ENCODE measurements at regions not wholly inside any gene's neighbourhood (a gene's known extent, or its start where the extent isn't known, plus 50 kb on each side); places are given as distances from the start of the nearest gene placed in this dataset.
"Not testable (repeated sequence)": the region's sequence is repeated elsewhere in the genome, so short reads cannot be mapped to it uniquely, and the experiment has no call there.

DNA sequence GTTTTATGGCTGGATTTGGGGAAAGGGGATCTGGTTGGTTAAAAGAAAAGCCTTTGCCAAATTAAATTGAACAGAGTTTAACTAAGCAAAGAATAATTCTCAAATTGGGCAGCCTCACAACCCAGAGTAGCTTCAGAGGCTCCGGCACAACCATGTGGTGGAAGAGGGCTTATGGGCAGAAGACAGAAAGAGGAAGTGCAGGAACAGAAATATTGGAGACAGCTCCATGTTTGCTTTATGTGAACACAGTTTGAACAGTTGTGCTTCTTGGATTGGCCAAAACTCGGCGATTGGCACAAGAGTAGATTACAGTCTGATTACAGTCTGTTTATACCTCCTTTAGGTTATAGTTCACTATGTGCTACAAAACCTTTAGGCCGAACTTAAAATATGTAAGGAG is 562.7 kb downstream of the TRIML1 start:
- Histone ChIP-seq H3K27ac (no peak overlapping the region), H3K4me3 (no peak overlapping the region)

DNA sequence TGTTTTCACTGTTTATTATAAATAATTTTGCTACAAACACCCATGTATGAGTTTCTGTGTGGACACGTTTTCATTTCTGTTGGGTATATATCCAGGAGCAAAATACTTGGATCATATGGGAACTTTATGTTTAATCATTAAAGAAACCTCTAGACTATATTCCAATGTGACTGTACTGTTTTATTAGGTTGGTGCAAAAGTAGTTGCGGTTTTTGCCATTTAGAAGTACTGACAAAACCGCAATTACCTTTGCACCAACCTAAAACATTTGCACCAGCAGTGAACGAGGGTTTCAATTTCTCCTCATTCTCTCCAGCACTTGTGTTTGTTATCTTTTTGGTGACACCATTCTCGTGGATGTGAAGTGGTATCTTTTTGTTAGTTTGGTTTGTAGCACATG is 565.0 kb downstream of the TRIML1 start:
- no peak overlapping the region for H3K4me3 ChIP-seq
- H3K27ac ChIP-seq: no peak overlapping the region

DNA sequence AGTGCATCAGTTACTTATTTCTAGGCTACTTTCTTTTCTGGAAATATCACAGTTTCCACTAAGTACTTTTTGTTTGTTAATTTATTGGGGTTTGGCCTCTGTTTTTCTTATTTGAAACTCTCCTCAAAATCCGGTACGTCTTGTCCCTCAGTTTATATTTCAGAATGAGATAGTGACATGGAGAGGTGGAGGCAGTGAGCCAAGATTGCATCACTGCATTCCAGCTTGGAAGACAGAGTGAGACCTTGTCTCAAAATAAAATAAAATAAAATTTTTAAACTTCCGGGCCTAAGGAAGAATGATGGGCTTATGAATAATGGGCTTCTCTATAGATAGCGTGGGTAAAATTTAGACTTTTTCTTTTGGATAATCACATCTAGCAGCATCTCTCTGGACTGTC is 567.8 kb downstream of the TRIML1 start:
- Histone ChIP-seq H3K4me3 (no peak overlapping the region), H3K27ac (no peak overlapping the region)

DNA sequence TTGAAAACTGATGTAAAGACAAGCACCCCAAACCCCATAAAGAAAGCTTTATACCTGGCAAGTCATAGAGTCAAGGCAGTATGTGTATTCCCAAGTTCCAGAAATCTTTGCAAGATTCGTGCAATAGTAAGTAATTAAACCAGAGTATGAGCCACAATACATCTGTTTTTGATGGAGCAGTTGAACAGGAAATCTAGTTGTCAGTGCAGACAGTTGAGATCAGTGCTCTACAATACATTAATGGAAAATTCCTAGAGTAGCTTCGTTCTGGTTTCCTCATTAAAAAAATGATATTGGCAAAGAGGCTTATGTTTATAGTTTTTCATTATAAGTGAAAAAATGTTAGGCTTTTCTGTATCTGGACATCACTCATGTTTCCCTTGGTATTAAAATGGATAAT is 575.3 kb downstream of the TRIML1 start:
- Histone ChIP-seq H3K4me3 (no peak overlapping the region), H3K27ac (no peak overlapping the region)

DNA sequence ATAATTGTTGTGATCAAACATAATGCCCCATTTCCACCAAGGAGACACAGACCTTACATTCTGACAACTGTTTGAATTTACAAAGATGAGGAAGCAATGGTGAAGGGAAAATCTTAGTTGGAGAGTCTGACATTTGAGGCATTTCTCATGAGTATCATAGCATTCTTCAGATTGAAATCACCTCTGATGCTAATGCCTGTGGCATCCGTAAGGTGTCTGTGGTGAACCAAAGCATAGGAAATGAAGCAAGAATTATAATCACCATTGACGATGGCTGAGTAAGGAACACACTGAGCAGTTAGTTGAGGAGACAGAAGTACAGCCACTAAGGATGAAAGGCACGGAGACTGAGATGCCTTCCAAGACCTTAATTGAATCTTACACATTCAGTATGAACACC is 575.7 kb downstream of the TRIML1 start:
- Histone ChIP-seq H3K27ac (no peak overlapping the region), H3K4me3 (no peak overlapping the region)

DNA sequence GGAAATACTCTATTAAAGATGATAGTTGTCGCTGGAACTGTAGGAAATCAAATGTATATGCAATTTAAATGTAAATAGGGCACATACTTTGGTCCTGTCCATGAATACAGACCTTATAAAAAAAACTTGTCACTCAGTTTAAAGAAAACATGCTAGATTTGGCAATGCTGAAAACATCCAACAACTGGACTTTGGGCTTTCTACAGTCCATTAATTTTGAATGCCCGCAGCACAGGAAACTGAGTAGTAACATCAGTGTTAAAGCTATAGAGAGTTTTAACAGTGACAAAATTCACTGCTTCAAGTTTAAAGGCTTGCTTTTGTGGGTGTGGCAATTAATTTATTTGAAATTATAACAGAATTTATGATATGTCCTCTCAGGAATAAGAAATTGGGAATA is 578.4 kb downstream of the TRIML1 start:
- no peak overlapping the region for H3K27ac ChIP-seq
- H3K4me3 ChIP-seq: no peak overlapping the region

DNA sequence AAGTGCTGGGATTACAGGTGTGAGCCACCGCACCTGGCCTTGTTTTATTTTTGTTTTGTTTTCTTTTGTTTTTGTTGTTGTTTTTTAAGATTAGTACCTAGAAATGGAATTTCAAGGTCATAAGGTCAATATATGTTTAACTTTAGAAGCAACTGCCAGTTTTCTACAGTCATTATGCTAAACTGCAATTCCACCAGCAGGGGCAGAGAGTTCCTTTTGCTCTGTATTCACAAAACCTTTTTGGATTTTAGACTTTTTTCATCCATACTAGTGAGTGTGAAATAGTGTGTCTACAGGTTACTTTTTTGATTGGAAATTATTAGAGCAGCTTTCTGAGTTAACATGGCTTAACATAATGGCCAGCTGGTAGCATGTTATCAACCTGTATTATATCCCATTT is 580.6 kb downstream of the TRIML1 start:
- no peak overlapping the region for H3K4me3 ChIP-seq

DNA sequence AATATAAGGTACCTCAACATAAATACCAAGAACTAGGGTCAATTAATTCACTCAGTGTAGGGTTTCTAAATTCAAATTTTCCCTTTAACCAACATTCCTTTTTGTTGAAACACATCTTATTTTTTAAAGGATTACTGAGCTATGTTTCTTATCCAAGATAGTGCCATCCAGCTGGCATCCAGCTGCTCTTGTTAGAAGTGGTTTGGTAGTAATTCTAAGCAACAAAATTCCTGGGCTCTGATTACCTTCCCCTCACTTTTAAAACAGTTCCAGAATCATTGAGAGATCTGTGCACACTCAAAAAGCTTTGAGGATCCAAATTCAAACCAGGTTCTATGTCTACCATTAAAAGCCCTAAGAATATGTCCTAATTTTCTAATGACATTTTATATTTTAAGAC is 583.7 kb downstream of the TRIML1 start:
- Histone ChIP-seq H3K27ac (no peak overlapping the region), H3K4me3 (no peak overlapping the region)

More for the DNA sequence above, 580.6 kb downstream of the TRIML1 start:
- no peak overlapping the region for H3K27ac ChIP-seq

DNA sequence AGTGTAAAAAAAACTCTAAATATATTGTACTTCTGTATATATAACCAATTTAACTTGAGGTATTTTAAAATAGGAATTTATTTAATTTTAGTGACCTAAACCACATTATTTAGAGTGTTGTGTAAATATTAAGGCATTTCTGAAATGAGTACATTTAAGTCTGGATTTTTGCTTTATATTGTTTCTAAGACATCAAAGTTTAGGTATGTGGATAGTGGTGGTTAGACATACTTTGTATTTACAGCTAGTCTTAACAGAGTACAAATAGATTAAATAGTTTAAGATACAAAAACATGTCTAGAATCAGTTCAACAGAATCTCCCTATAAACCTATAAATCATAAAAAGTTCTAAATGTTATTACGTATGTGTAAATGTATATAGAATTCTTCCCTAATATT is 588.5 kb downstream of the TRIML1 start:
- H3K27ac ChIP-seq: no peak overlapping the region
- H3K4me3 ChIP-seq: no peak overlapping the region

DNA sequence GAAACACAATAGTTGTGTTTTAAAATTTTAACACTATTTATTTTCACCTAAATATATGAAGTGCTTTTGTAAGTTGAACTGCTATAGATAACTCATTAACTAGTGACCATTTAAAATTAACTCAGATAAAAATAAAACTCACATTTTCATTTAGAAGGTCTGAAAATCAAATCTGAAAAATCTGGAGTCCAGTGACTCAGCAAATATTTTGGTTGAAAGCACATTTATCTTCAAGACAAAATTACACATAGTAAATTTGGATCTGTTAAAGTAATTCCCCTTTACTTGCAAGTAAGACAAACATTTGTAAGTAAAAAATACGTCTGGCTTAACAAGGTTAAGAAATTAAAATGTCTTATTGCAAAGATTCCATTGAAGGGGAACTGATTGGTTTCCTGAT is 589.1 kb downstream of the TRIML1 start:
- no peak overlapping the region for H3K27ac ChIP-seq
- no peak overlapping the region for H3K4me3 ChIP-seq

DNA sequence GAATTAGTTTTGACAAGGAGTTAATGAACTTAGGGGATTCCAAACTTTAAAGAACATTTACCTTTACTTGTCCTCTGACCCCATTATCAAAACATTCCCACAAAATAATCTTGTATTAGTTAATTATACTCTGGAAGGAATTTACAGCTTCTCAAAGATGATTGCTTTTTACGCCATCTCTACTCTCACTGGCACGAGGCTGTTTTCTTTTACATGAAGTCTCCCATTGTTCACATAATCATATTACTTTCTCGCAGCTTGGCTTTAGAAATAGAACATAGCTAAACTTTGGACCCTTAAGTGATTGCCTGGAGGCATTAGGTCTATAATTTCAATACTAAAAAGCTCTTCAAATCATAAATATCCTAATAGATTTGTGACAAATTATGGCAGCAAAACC is 592.9 kb downstream of the TRIML1 start:
- Histone ChIP-seq H3K27ac (no peak overlapping the region), H3K4me3 (no peak overlapping the region)

DNA sequence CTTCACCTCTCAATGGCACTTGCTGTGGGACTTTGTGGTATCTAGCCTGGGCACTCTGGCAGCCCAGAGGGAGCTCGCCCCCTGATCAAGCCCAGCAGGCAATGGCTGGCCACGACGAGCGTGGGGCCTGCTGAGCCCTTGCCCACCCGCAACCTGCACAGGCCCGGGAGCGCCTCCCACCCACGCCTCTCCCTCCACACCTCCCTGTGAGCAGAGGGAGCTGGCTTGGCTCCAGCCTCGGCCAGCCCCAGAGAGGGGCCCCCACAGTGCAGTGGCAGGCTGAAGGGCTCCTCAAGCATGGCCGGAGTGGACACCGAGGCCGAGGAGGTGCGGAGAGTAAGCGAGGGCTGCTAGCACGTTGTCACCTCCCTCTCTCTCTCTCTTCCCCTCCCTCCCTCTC is 595.8 kb downstream of the TRIML1 start:
- Histone ChIP-seq H3K27ac (no peak overlapping the region), H3K4me3 (no peak overlapping the region)

DNA sequence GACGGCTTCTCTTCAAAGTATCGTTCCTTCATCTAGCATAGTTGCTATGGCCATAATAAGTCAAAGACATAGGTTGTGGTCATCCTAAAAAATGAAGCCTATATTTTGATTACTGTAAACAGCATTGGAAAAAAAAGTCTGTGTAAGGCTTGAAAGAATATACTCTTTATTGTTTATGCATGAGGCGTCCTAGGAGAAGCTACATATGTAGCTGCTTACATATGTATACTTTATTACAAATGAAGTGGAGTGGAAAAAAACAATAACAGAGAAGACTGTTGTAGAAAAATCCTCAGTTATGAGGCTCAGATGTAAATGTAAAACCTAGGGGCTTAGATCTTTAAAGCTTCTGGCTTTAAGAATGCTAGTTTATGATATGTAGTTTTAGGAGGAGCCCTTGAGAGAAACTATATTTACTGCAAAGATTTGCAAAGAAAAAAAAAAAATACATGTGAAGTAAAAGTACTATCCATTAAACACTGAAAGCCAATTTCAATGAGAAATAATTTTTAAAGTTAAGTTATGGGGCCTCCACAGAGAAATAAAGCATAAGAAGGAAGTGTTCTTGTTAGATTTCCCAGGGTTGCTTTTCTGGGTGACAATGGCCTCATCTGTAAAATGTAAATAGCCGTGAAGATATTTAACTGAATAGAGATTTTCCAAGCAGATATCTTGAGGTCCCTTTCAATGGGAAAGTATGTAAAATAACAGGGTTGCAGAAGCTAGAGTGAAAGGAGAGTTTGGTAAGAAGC is 598.2 kb downstream of the TRIML1 start:
- Histone ChIP-seq H3K4me3 (no peak overlapping the region), H3K27ac (no peak overlapping the region)

DNA sequence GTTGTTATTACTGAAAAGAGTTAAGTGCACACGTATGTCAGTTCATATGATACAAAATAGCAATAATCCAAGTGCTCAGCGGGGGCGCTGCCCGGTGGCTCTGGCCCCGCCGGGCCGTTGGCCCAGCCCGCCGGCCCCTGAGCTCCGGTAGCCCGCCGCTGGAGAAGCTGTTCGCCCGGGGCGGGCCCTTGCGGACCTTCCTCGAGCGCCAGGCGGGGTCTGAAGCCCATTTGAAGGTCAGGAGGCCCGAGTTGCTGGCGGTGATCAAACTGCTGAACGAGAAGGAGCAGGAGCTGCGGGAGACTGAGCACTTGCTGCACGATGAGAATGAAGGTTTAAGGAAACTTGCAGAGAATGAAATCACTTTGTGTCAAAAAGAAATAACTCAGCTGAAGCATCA is 599.0 kb downstream of the TRIML1 start:
- H3K27ac ChIP-seq: peak overlapping the region in 3 of 21 experiments; percentile 45 to 55 (median 52)

DNA sequence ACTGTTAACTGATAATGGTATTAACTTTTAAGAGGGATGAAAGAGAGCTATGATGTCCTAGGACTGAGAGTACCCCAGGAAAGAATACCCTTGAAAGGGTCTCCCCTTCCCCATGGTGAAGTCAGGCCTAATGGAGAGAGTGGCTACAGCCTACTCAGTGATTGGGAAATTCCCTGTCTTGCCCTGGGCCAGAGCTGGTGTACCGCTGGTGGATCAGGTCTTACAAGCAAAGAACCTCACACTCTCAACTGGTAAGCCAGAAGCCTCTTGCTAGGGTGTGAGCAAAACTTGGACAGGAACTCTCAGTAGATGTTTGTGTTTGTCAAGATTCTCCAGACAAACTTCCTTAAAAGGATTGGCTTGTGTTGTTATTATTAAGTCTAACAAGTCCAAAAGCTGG is 600.9 kb downstream of the TRIML1 start:
- not testable (repeated sequence) for H3K27ac ChIP-seq, H3K4me3 ChIP-seq

More for the DNA sequence above, 599.0 kb downstream of the TRIML1 start:
- H3K4me3 ChIP-seq: peak overlapping the region in 2 of 7 experiments; percentile 21 to 33

DNA sequence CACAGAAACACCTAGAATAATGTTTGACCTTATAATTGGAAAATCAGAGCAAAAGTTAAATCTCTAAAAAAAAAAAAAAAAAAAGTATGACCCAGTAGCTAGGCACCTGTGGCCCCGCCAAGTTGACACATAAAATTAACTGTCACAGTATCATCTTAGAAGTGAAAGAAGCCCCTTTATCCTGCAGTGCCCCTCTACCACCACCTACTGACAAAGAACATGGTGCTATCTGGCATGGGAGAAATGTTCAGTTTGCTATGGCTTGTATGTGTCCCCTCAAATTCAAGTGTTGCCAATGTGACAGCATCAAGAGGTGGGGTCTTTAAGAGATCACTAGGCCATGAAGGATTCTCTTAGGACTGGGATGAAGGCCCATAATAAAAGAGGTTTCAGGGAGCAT is 601.5 kb downstream of the TRIML1 start:
- H3K27ac ChIP-seq, H3K4me3 ChIP-seq: not testable (repeated sequence)

DNA sequence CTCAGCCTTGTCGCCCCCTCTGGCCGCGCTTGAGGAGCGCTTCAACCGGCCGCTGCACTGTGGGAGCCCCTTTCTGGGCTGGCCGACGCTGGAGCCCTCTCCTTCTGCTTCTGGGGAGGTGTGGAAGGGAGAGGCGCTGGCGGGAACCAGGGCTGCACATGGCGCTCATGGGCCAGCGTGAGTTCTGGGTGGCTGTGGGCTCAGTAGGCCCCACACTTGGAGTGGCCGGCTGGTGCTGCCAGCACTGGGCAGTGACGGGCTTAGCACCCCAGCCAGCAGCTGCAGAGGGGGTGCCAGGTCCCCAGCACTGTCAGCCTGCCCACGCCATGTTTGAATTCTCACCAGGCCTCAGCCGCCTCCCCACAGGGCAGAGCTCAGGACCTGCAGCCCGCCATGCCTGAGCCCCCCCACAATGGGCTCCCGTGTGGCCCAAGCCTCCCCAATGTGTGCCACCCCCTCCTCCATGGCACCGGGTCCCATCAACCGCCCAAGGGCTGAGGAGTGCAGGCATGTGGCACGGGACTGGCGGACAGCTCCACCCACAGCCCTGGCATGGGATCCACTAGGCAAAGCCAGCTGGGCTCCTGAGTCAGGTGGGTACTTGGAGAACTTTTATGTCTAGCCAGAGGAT is 615.2 kb downstream of the TRIML1 start:
- no peak overlapping the region for H3K27ac ChIP-seq
- H3K4me3 ChIP-seq: no peak overlapping the region

DNA sequence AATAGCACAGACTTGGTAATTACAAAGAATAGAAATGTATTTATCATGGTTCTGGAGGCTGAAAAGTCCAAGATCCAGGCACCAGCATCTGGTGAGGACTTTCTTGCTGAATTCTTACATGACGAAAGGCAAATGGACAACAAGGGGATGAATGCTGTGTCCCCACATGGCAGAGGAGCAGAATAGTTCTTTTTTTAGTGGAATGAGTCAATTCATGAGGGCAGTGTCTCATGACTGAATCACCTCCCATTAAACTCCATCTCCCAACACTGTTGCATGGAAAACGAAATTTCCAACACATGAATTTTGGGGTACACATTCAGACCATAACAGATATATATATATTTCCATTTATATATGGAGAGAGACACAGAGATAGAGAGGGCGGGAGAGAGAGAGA is 628.3 kb downstream of the TRIML1 start:
- no peak overlapping the region for H3K4me3 ChIP-seq
- no peak overlapping the region for H3K27ac ChIP-seq

DNA sequence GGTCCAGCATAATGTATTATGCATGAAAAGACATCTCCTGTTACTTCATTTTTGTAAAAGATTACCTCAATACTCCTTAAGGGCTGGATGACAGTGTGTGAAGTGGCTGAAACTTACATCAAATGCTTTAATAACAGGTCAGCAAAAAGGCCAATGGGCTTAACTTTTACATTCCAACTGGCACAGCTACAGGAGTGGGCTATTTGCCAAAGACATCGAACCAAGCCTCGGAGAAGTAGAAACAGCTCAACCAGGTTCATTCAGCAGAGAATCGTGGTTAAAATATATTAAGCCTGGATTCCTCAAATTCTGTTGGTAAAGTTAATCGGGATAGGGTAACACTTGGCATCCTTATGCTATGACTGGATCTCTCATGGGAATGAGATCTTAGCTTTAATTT is 639.7 kb downstream of the TRIML1 start:
- H3K27ac ChIP-seq: no peak overlapping the region
- no peak overlapping the region for H3K4me3 ChIP-seq

DNA sequence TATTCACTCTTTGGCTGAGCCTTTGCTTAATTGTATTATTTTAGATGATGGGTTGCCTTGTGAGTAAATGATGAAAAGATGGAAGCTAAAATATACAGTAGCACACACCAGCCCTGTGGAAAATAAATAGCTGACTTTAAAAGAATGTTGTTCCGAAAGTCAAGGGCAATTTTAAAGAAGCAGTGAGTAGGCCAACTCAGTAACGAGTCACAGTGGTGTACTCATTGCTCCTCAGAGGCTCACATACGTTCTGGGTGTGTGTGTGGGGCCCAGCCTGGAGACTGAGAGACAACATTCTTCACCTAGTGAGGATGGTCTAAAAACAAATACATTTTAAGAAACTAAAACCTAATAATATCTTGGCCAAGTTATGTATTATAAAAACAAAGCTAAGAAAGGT is 640.3 kb downstream of the TRIML1 start:
- Histone ChIP-seq H3K4me3 (no peak overlapping the region), H3K27ac (no peak overlapping the region)

DNA sequence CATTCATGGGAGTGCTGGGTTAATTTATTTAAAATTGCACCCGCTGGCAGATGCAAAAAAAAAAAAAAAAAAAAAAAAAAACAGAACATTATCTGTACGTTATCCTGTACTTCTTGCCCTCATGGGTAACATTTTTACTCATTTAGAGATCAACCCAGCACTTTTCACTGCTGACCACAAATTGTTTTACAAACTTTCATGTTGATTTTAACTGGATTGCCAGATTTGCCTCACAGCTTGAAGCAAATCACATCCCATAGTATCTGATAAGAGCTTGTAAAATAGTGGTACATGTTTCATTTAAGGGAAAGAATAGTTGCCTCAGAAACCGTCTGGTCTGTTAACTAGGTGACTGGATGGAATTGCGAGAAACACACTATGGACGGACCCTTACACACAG is 640.8 kb downstream of the TRIML1 start:
- no peak overlapping the region for H3K27ac ChIP-seq
- no peak overlapping the region for H3K4me3 ChIP-seq

DNA sequence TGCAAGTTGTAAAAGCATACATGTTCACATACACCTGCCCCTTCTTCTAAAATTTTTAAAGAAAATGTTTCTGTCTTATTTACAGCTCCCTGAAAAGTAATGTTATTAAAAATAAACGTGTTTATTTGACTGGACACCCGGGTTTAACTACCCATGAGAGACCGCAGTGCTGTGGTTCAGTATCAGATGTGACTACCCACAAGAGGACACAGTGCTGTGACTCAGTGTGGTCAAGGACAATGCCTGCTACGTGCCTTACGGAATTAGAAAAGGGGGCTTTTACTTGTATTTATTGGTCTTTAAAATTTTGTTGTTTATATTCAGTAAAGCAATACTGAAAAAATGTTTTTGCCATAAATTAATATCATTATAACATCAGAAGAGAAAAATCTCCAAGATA is 641.4 kb downstream of the TRIML1 start:
- Histone ChIP-seq H3K4me3 (no peak overlapping the region), H3K27ac (no peak overlapping the region)

Measured in skin epidermis (tissue), 12 donors.